Right atrium auricular region (tissue), 2 donors: ENCODE measurements at regions not wholly inside any gene's neighbourhood (a gene's known extent, or its start where the extent isn't known, plus 50 kb on each side); places are given as distances from the start of the nearest gene placed in this dataset.

Experiments used
- DNase-seq: peaks from one replicate; pipeline ENCODE4 v3.0.0-alpha.2; 2019; ENCODE audit warnings: low spot score
- H3K27ac ChIP-seq, 2 donors: fragments of 200-600 bp; sonication (generic); 1 replicate in 1 of 2; 2 replicates in 1 of 2; pipeline ENCODE4 v1.5.1; 2016 to 2019
- H3K27me3 ChIP-seq, 2 donors: fragments of 200-600 bp; sonication (generic); one replicate each; pipeline versions ENCODE4 v1.5.1 to v1.6.0; 2017 to 2019
- H3K36me3 ChIP-seq: fragments of 200-600 bp; sonication (generic); one replicate; pipeline ENCODE4 v1.5.1; 2016
- H3K4me1 ChIP-seq, 2 donors: fragments of 200-600 bp; sonication (generic); one replicate each; pipeline versions ENCODE4 v1.5.1 to v1.6.0; 2017 to 2019
- H3K4me3 ChIP-seq, 2 donors: fragments of 200-600 bp; sonication (generic); 1 replicate in 1 of 2; 2 replicates in 1 of 2; pipeline ENCODE4 v1.5.1; 2017 to 2019; ENCODE audit warnings: mild to moderate bottlenecking in 1 of 2, moderate library complexity in 1 of 2
- H3K9me3 ChIP-seq, 2 donors: fragments of 200-600 bp; sonication (generic); one replicate each; pipeline ENCODE4 v1.5.1; 2019
- TF ChIP-seq, protein P1 (sequence below), 2 donors: fragments of 200-600 bp; sonication (generic); IDR thresholded peaks; one replicate each; pipeline ENCODE4 v1.5.1; 2019; ENCODE audit warnings: antibody characterized with exemption in 2 of 2

DNA sequence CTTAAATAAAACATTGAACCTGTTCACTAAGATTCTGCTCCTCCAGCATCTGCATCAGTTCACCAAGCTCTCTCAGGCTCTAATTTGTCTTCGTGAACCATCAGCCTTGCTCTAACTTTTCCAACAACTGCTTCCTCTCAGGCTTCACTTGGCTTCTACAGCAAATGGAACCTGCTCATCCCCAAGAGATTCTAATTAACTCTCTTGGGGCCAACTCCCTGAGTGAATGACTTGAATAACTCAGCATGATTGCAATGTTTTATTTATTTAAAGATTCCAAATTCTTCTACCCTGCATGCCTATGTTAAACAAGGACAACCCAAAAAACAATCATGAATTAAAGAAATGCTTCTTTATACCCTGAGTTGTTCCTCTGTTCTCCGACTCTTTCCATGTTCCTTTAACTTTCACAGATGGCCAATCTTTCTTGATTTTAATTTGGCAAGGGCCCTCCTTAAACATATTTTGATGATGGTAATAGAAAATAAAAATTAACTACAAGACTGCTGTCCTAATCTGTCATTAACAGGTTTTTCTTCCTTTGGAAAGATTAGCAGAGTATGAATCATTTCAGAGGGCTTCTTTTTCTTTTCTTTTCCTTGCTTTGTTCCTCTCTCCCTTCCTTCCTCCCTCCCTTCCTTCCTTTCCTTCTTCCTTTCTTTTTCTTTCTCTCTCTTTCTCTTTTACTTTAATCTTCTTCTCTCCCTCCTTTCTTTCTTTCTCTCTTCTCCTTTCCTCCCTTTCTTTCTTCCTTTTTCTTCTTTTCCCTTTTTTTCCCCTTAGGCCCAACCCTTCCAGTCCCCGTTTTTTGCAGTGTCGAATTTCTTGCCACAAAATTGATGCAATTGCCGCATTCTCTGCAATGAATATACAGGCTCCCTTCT, 195.0 kb upstream of the RHOBTB1 start:
- no peak for DNase-seq
- no peaks in the 10 kb centered on the region for H3K4me1 ChIP-seq
- TF ChIP-seq, protein P1, sequence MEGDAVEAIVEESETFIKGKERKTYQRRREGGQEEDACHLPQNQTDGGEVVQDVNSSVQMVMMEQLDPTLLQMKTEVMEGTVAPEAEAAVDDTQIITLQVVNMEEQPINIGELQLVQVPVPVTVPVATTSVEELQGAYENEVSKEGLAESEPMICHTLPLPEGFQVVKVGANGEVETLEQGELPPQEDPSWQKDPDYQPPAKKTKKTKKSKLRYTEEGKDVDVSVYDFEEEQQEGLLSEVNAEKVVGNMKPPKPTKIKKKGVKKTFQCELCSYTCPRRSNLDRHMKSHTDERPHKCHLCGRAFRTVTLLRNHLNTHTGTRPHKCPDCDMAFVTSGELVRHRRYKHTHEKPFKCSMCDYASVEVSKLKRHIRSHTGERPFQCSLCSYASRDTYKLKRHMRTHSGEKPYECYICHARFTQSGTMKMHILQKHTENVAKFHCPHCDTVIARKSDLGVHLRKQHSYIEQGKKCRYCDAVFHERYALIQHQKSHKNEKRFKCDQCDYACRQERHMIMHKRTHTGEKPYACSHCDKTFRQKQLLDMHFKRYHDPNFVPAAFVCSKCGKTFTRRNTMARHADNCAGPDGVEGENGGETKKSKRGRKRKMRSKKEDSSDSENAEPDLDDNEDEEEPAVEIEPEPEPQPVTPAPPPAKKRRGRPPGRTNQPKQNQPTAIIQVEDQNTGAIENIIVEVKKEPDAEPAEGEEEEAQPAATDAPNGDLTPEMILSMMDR (IDR thresholded peaks at IDR 0.05) = no peak
- no peak overlapping the region for H3K4me3 ChIP-seq
- no peaks in the 10 kb centered on the region for H3K27me3 ChIP-seq
- no peaks in the 10 kb centered on the region for H3K36me3 ChIP-seq
- no peak overlapping the region for H3K27ac ChIP-seq
- no peaks in the 10 kb centered on the region for H3K9me3 ChIP-seq

DNA sequence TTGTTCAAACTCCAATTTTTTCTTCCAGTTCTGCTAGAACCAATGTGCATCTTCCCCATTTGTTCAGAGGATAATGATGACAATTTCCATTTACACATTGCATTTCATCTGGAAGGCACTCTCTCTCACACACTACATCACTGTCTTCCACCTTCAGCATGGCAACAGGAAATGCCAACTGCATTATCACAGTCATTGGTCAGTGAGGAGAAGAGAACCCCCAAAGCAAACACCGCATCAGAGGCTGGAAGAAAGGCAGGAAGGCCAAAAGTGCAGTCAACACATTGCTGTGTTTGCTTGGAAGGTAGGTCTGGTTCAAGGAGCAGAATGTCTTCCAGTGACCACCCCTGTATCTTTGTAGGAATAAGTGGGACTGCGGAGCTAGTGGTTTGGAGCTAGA, 192.2 kb upstream of the RHOBTB1 start:
- Histone ChIP-seq H3K4me1 (no peaks in the 10 kb centered on the region), H3K36me3 (no peaks in the 10 kb centered on the region), H3K27ac (no peak overlapping the region), H3K27me3 (no peaks in the 10 kb centered on the region), H3K4me3 (no peak overlapping the region), H3K9me3 (no peaks in the 10 kb centered on the region)
- TF ChIP-seq, protein P1 (IDR thresholded peaks at IDR 0.05) = no peak
- DNase-seq = no peak

DNA sequence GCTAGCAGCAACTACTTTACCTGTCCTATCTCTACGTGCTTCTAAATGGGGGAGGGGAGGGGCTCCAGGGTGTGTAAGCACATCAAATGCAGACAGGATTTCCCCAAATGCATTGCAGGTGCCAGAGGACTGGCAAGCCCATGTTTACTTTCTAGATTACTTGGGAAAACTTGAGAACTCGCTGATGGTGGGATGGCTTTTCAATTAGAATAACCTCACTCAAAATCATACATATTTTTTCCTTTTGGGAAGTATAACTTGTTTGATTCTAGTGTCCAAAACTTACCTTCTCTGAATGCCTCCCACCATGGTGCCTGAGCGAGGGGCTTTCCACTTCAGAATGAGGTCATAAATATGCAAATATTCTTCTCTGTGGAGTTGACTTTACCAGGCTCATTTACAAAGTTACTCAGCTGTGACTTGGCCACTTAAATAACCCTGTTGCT, 191.3 kb upstream of the RHOBTB1 start:
- H3K36me3 ChIP-seq = no peaks in the 10 kb centered on the region
- DNase-seq = no peak
- H3K4me3 ChIP-seq = no peak overlapping the region
- H3K27me3 ChIP-seq = no peaks in the 10 kb centered on the region
- TF ChIP-seq, protein P1 (IDR thresholded peaks at IDR 0.05) = no peak
- no peak overlapping the region for H3K27ac ChIP-seq
- H3K4me1 ChIP-seq = no peaks in the 10 kb centered on the region
- no peaks in the 10 kb centered on the region for H3K9me3 ChIP-seq

DNA sequence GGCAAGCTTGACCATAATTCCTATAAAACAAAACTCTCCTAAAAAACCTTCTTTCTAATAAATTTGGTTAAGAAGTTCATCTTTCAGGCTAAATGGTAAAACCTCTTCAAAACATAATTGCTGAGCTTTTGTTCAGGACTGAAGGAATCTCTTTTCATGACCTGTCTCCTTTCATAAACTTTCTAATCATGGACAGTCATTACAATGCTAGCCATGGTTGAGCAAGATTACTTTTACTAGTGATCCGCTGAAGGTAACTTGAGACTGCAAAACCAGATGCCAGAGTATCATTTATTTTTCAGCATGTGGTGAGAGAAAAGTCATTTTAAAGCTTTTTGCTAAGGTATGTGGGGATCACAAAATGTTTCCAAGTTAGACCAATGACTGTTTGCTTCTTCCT, 186.4 kb upstream of the RHOBTB1 start:
- Histone ChIP-seq H3K36me3 (no peaks in the 10 kb centered on the region), H3K4me1 (no peaks in the 10 kb centered on the region), H3K27me3 (no peaks in the 10 kb centered on the region), H3K9me3 (no peaks in the 10 kb centered on the region), H3K27ac (no peak overlapping the region), H3K4me3 (no peak overlapping the region)
- no peak for DNase-seq
- TF ChIP-seq, protein P1 (IDR thresholded peaks at IDR 0.05) = no peak

DNA sequence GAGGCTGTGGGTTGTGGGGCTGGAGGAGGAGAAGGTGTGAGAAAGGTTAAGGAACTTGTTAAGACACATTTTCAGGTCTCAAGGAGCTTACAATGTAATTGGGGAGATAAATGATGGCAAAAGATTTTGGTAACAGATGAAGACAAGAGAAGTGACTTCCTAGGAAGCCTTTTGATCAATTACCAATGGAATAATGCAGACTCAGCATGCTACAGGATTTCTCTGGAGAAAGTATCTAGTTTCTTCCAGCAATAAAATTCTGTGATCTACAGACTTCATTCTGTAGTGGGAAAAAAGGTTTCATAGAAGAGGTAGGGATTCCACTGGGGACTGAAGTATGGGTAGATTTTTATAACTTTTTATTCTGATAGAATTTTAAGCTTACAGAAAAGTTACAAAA, 184.2 kb upstream of the RHOBTB1 start:
- Histone ChIP-seq H3K4me1 (no peaks in the 10 kb centered on the region), H3K9me3 (no peaks in the 10 kb centered on the region), H3K4me3 (no peak overlapping the region), H3K27me3 (no peaks in the 10 kb centered on the region), H3K36me3 (no peaks in the 10 kb centered on the region), H3K27ac (no peak overlapping the region)
- TF ChIP-seq, protein P1 (IDR thresholded peaks at IDR 0.05) = no peak
- DNase-seq = no peak
